HepG2 (cell line): ENCODE measurements at regions not wholly inside any gene's neighbourhood (a gene's known extent, or its start where the extent isn't known, plus 50 kb on each side); places are given as distances from the start of the nearest gene placed in this dataset.
A peak's percentile ranks its signal among the peaks of the same experiment; 100 is the strongest.

Source experiments
- ATAC-seq: fragments of 200-7000 bp; cut with Tn5 transposase; 3 replicates; pipeline ENCODE4 v1.9.1; 2020; ENCODE audit warnings: mild to moderate bottlenecking, moderate library complexity
- BruUV-seq: library from RNA; stranded (reverse); fragments of 400-500 nt; replicated peaks from 2 replicates; lab custom pipeline; 2021; lab: Mats Ljungman, UMichigan
- CTCF ChIA-PET: fragments of 300-600 bp; formaldehyde crosslinking; extraction: SDS; loops from one replicate; lab custom pipeline; 2021; ENCODE audit warnings: low total read pairs, inconsistent platforms, low intra/inter-chr PET ratio; lab: Yijun Ruan, JAX
- POLR2A ChIA-PET: fragments of 350-600 bp; sonication (Branson Sonifier 250); formaldehyde crosslinking; loops from one replicate; lab custom pipeline; 2020; ENCODE audit warnings: antibody characterized with exemption, inconsistent platforms; lab: Yijun Ruan, JAX
- DNase-seq: peaks from one replicate; pipeline ENCODE4 v3.0.0-alpha.2; 2015; ENCODE audit warnings: low spot score
- FAIRE-seq: peaks from 3 replicates; lab custom pipeline; 2011; peaks lifted over from hg19 to GRCh38; lab: Jason Lieb, UNC
- H2AFZ ChIP-seq: one replicate; pipeline ENCODE4 v1.6.1; 2011; ENCODE audit warnings: low read length, inconsistent platforms
- H3K27ac ChIP-seq: fragments of 300-600 bp; 3 replicates; pipeline ENCODE4 v1.8.0; 2011; ENCODE audit warnings: mixed run types, mild to moderate bottlenecking, mixed read lengths, low read length, inconsistent platforms; ENCODE audit not compliant: insufficient read depth; ENCODE audit errors: extremely low read length
- H3K27me3 ChIP-seq, 2 experiments: fragments of 200-600 bp in 1 of 2; 2 replicates in 1 of 2; 3 replicates in 1 of 2; pipeline versions ENCODE4 v1.6.0 to v1.8.0; 2011; ENCODE audit warnings: low read length in 2 of 2, mild to moderate bottlenecking in 2 of 2, moderate library complexity in 2 of 2, inconsistent platforms in 1 of 2; ENCODE audit not compliant: insufficient read depth in 2 of 2, control insufficient read depth in 1 of 2
- H3K36me3 ChIP-seq, 2 experiments: fragments of 200-600 bp in 1 of 2; replicated peaks in 1 of 2; 2 replicates in 1 of 2; 3 replicates in 1 of 2; pipeline versions ENCODE4 v1.5.1 to v1.8.0; 2011; ENCODE audit warnings: low read length in 2 of 2, inconsistent platforms in 1 of 2; ENCODE audit not compliant: insufficient read depth in 2 of 2, control insufficient read depth in 1 of 2
- H3K4me1 ChIP-seq: 2 replicates; pipeline ENCODE4 v1.5.1; 2012; ENCODE audit warnings: low read length, inconsistent platforms; ENCODE audit not compliant: insufficient read depth
- H3K4me2 ChIP-seq: 2 replicates; pipeline ENCODE4 v1.6.0; 2011; ENCODE audit warnings: low read depth, low read length, inconsistent platforms
- H3K4me3 ChIP-seq, 3 experiments: fragments of 200-600 bp in 1 of 3; sonication (generic), shearing (Covaris generic) in 1 of 3; replicated peaks in 1 of 3; 2 replicates each; pipeline ENCODE4 v1.5.1; 2011 to 2016; ENCODE audit warnings: low read length in 3 of 3, inconsistent platforms in 2 of 3, low read depth in 2 of 3, mild to moderate bottlenecking in 2 of 3, control low read depth in 1 of 3, mixed read lengths in 1 of 3; ENCODE audit not compliant: insufficient read depth in 1 of 3
- H3K79me2 ChIP-seq: one replicate; pipeline ENCODE4 v1.6.1; 2011; ENCODE audit warnings: low read length, inconsistent platforms; ENCODE audit not compliant: insufficient read depth
- H3K9ac ChIP-seq: 2 replicates; pipeline ENCODE4 v1.6.0; 2011; ENCODE audit warnings: mild to moderate bottlenecking, low read depth, low read length, inconsistent platforms; ENCODE audit not compliant: insufficient read depth
- H3K9me3 ChIP-seq: 2 replicates; pipeline ENCODE4 v1.5.1; 2012; ENCODE audit warnings: mild to moderate bottlenecking, low read length
- H4K20me1 ChIP-seq: 2 replicates; pipeline ENCODE4 v1.6.0; 2011; ENCODE audit warnings: inconsistent platforms, mild to moderate bottlenecking, low read length, moderate library complexity; ENCODE audit not compliant: insufficient read depth
- WGBS: methylation state at CpG from one replicate; pipeline ENCODE4 v1.1.6; 2017; ENCODE audit warnings: low lambda C conversion rate; 5-methylcytosine and 5-hydroxymethylcytosine counted together
- in situ Hi-C: cut with HindIII; loops from 2 replicates; pipeline ENCODE4 v1.10.0; 2017; ENCODE audit warnings: low pct_unique_long_range_greater_than_20kb; ENCODE audit not compliant: extremely low pct_ligation_motif_present
- intact Hi-C: fragments of 100-400 bp; cut with micrococcal nuclease; formaldehyde crosslinking; loops from one replicate; pipeline ENCODE4 v1.10.0; 2022; ENCODE audit not compliant: unreplicated experiment
- TF ChIP-seq, protein P1 (sequence below), 2 experiments: sonication (generic) in 1 of 2; formaldehyde crosslinking in 1 of 2; IDR thresholded peaks; 2 replicates each; pipeline versions ENCODE4 v1.4.0 to v1.6.1; 2016 to 2020; ENCODE audit warnings: borderline replicate concordance in 1 of 2, low read depth in 1 of 2, mild to moderate bottlenecking in 1 of 2, missing genetic modification reagents in 1 of 2
- TF ChIP-seq, protein P2 (sequence below): sonication (generic); formaldehyde crosslinking; IDR thresholded peaks from 2 replicates; pipeline ENCODE4 v1.5.1; 2020; ENCODE audit warnings: mild to moderate bottlenecking, missing genetic modification reagents, moderate library complexity
- TF ChIP-seq, protein P3 (sequence below): sonication (generic); formaldehyde crosslinking; IDR thresholded peaks from 2 replicates; pipeline ENCODE4 v1.4.0; 2020; ENCODE audit warnings: missing genetic modification reagents, borderline replicate concordance

DNA sequence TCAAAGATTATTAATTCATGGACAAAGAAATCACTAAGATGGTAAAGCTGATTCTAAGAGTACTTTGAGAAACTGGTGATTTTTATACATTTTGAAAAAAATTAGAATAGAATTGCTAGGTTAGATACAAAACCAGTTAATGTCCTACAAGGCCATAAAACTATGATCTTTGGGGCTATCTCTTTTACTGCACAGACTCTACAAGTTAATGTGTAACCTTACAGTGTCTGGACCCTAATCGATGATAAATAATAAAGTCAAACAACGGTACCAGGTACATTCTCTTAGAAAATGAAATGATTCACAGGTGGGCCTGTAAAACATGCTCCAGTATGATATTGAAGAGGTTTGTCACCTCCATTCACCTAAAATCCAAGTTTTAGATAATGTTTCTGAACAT is 199.8 kb upstream of the LYZL1 start (continued):
- TF ChIP-seq, protein P1, sequence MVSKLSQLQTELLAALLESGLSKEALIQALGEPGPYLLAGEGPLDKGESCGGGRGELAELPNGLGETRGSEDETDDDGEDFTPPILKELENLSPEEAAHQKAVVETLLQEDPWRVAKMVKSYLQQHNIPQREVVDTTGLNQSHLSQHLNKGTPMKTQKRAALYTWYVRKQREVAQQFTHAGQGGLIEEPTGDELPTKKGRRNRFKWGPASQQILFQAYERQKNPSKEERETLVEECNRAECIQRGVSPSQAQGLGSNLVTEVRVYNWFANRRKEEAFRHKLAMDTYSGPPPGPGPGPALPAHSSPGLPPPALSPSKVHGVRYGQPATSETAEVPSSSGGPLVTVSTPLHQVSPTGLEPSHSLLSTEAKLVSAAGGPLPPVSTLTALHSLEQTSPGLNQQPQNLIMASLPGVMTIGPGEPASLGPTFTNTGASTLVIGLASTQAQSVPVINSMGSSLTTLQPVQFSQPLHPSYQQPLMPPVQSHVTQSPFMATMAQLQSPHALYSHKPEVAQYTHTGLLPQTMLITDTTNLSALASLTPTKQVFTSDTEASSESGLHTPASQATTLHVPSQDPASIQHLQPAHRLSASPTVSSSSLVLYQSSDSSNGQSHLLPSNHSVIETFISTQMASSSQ (IDR thresholded peaks at IDR 0.05; ENCODE audit: low read depth): peak; percentile 50; the same call in 1 of the 2 replicates
- TF ChIP-seq, protein P1 (CRISPR knock-in tag; IDR thresholded peaks at IDR 0.05; ENCODE audit: borderline replicate concordance): no peak

DNA sequence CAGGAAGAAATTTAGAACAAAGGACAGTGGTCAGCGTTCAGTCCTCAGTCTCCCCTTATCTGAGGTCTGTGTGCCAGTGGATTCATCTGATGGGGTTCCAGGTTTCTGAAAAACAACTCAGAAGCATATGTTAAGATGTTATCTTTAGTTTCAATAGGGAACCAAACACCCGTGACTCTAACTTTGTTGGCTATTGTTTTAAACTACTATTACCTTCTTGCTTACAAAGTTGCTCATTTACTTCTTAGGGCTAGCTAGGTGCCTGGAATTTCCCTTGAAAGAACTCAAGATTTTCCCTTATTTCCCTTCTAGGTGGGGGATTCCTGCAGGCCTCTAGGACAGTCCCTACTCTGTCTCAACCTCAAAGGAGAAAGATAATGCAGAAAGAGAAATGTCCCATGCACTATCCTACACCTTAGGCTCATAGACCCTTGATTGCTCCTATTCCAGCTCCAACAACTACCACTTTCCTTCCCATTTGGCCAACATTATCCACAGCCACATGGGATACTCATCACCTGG is 192.5 kb upstream of the LYZL1 start:
- H3K4me3 ChIP-seq: no peak overlapping the region
- H2AFZ ChIP-seq: no peak overlapping the region
- no TSS peak for BruUV-seq
- ATAC-seq (no peak), DNase-seq (no peak), FAIRE-seq (no peak)
- no peak overlapping the region for H3K27ac ChIP-seq
- 50% methylated on average over 2 of the region's 2 CpGs for WGBS
- in situ Hi-C loops: no loop called here
- H3K4me1 ChIP-seq: no peaks in the 10 kb centered on the region
- CTCF ChIA-PET: no interaction called here
- H3K36me3 ChIP-seq: no peaks in the 10 kb centered on the region
- POLR2A ChIA-PET: no interaction called here
- no peak overlapping the region for H3K4me2 ChIP-seq
- H4K20me1 ChIP-seq: no peaks in the 10 kb centered on the region
- H3K79me2 ChIP-seq: no peaks in the 10 kb centered on the region
- H3K9me3 ChIP-seq: no peaks in the 10 kb centered on the region
- intact Hi-C loops: no loop called here
- no peak overlapping the region for H3K9ac ChIP-seq
- H3K27me3 ChIP-seq: no peaks in the 10 kb centered on the region
- TF ChIP-seq, protein P2, sequence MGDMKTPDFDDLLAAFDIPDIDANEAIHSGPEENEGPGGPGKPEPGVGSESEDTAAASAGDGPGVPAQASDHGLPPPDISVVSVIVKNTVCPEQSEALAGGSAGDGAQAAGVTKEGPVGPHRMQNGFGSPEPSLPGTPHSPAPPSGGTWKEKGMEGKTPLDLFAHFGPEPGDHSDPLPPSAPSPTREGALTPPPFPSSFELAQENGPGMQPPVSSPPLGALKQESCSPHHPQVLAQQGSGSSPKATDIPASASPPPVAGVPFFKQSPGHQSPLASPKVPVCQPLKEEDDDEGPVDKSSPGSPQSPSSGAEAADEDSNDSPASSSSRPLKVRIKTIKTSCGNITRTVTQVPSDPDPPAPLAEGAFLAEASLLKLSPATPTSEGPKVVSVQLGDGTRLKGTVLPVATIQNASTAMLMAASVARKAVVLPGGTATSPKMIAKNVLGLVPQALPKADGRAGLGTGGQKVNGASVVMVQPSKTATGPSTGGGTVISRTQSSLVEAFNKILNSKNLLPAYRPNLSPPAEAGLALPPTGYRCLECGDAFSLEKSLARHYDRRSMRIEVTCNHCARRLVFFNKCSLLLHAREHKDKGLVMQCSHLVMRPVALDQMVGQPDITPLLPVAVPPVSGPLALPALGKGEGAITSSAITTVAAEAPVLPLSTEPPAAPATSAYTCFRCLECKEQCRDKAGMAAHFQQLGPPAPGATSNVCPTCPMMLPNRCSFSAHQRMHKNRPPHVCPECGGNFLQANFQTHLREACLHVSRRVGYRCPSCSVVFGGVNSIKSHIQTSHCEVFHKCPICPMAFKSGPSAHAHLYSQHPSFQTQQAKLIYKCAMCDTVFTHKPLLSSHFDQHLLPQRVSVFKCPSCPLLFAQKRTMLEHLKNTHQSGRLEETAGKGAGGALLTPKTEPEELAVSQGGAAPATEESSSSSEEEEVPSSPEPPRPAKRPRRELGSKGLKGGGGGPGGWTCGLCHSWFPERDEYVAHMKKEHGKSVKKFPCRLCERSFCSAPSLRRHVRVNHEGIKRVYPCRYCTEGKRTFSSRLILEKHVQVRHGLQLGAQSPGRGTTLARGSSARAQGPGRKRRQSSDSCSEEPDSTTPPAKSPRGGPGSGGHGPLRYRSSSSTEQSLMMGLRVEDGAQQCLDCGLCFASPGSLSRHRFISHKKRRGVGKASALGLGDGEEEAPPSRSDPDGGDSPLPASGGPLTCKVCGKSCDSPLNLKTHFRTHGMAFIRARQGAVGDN (CRISPR knock-in tag): no peak
- TF ChIP-seq, protein P3, sequence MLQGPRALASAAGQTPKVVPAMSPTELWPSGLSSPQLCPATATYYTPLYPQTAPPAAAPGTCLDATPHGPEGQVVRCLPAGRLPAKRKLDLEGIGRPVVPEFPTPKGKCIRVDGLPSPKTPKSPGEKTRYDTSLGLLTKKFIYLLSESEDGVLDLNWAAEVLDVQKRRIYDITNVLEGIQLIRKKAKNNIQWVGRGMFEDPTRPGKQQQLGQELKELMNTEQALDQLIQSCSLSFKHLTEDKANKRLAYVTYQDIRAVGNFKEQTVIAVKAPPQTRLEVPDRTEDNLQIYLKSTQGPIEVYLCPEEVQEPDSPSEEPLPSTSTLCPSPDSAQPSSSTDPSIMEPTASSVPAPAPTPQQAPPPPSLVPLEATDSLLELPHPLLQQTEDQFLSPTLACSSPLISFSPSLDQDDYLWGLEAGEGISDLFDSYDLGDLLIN (CRISPR knock-in tag): no peak
